GM20000 (cell line): ENCODE measurements at regions not wholly inside any gene's neighbourhood (a gene's known extent, or its start where the extent isn't known, plus 50 kb on each side); places are given as distances from the start of the nearest gene placed in this dataset.

Source experiments
- DNase-seq: peaks from one replicate; pipeline ENCODE4 v3.0.0; 2012; ENCODE audit warnings: low spot score
- TF ChIP-seq, protein P1 (sequence below): IDR thresholded peaks from 2 replicates; pipeline ENCODE4 v1.5.1; 2012; ENCODE audit warnings: mild to moderate bottlenecking, control low read depth; ENCODE audit errors: extremely low read depth, missing control alignments

GRCh38 chr9:31272456-31273295 lies 1111.8 kb upstream of the ACO1 start:
- no peak for DNase-seq
- TF ChIP-seq, protein P1, sequence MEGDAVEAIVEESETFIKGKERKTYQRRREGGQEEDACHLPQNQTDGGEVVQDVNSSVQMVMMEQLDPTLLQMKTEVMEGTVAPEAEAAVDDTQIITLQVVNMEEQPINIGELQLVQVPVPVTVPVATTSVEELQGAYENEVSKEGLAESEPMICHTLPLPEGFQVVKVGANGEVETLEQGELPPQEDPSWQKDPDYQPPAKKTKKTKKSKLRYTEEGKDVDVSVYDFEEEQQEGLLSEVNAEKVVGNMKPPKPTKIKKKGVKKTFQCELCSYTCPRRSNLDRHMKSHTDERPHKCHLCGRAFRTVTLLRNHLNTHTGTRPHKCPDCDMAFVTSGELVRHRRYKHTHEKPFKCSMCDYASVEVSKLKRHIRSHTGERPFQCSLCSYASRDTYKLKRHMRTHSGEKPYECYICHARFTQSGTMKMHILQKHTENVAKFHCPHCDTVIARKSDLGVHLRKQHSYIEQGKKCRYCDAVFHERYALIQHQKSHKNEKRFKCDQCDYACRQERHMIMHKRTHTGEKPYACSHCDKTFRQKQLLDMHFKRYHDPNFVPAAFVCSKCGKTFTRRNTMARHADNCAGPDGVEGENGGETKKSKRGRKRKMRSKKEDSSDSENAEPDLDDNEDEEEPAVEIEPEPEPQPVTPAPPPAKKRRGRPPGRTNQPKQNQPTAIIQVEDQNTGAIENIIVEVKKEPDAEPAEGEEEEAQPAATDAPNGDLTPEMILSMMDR = no peak

GRCh38 chr9:31275419-31275818 lies 1109.0 kb upstream of the ACO1 start:
- TF ChIP-seq, protein P1 = no peak
- no peak for DNase-seq

- DNase-seq = no peak
- TF ChIP-seq, protein P1 = no peak
Observed at GRCh38 chr9:31290731-31291130, 1093.7 kb upstream of the ACO1 start.

GRCh38 chr9:31302620-31303418 lies 1081.6 kb upstream of the ACO1 start:
- TF ChIP-seq, protein P1 = no peak
- DNase-seq = no peak

- no peak for DNase-seq
- TF ChIP-seq, protein P1 = no peak
Observed at GRCh38 chr9:31304576-31304975, 1079.9 kb upstream of the ACO1 start.

DNA sequence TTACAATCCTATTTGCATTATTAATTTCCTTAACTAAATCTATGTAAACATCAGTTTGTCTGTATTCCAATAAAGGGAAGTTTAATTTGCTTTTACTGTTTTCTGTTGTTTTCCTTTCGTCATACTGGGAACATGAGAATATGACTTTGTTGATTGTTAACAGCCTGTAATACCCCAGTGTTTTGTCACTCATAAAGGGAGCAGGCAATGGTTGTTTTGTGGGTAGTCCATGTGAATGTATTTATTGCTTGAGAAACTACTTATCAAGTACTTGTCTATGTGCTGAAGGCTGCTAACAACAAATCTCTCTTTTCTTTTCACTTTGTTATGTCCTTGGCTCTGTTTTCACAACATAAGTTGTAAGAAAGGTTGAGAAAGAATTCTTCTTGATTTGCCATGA lies 1070.2 kb upstream of the ACO1 start:
- DNase-seq = no peak
- TF ChIP-seq, protein P1 = no peak

DNA sequence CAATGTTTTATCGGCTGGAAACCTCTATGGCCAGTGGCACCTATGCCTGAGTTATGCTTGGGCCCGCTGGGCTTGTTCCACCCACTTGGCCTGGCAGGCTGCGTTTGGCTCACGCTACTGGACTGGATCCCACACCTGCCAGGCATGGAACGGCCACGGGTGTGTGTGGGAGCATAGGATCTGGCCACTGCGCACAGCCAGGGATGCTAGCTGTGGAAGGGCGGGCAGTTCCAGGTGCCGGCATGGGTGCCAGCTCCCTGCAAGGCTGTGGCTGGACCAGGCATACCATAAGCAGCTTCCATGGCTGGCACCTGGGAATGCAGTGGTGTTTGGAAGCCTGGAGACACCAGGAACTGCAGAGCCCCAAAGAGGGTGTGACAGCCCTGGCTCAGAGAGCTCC lies 1063.9 kb upstream of the ACO1 start:
- TF ChIP-seq, protein P1 = no peak
- DNase-seq = no peak
